SK-N-SH (cell line): ENCODE measurements at regions not wholly inside any gene's neighbourhood (a gene's known extent, or its start where the extent isn't known, plus 50 kb on each side); places are given as distances from the start of the nearest gene placed in this dataset.

ENCODE experiments used
- CTCF ChIA-PET: fragments of 300-600, 350-600 bp; formaldehyde crosslinking; extraction: SDS; loops from one replicate; lab custom pipeline; 2021; lab: Yijun Ruan, JAX
- POLR2A ChIA-PET: fragments of 350-600 bp; sonication (Branson Sonifier 250); formaldehyde crosslinking; extraction: SDS; loops from one replicate; lab custom pipeline; 2020; ENCODE audit warnings: antibody characterized with exemption, inconsistent platforms; lab: Yijun Ruan, JAX
- DNase-seq: peaks from one replicate; pipeline ENCODE4 v3.0.0; 2012
- H2AFZ ChIP-seq: fragments of 200-600 bp; sonication (generic); 2 replicates; pipeline ENCODE4 v1.8.1; 2016; ENCODE audit warnings: antibody characterized with exemption, mild to moderate bottlenecking, low read depth
- H3F3A ChIP-seq: fragments of 200-600 bp; sonication (generic); replicated peaks from 2 replicates; pipeline ENCODE3; 2016; ENCODE audit warnings: antibody characterized with exemption, mild to moderate bottlenecking; ENCODE audit not compliant: insufficient read depth
- H3K27ac ChIP-seq, 2 experiments: fragments of 200-500 bp in 1 of 2; fragments of 200-600 bp in 1 of 2; sonication (Bioruptor generic) in 1 of 2; sonication (generic), shearing (Covaris generic) in 1 of 2; 2 replicates each; pipeline versions ENCODE4 v1.5.1 to v1.6.1; 2014 to 2016; ENCODE audit warnings: low read depth in 2 of 2, inconsistent platforms in 1 of 2, low read length in 1 of 2, mild to moderate bottlenecking in 1 of 2, mixed read lengths in 1 of 2
- H3K27me3 ChIP-seq: fragments of 200-600 bp; sonication (generic), shearing (Covaris generic); 2 replicates; pipeline ENCODE4 v1.6.1; 2016; ENCODE audit warnings: mixed run types; ENCODE audit not compliant: insufficient read depth
- H3K36me3 ChIP-seq, 2 experiments: fragments of 200-500 bp in 1 of 2; fragments of 200-600 bp in 1 of 2; sonication (Bioruptor generic) in 1 of 2; sonication (generic) in 1 of 2; replicated peaks in 1 of 2; 2 replicates each; pipeline versions ENCODE3 to v1.5.1; 2014 to 2016; ENCODE audit warnings: low read length in 1 of 2, mild to moderate bottlenecking in 1 of 2; ENCODE audit not compliant: insufficient read depth in 2 of 2, control insufficient read depth in 1 of 2
- H3K4me1 ChIP-seq, 2 experiments: fragments of 200-500 bp in 1 of 2; fragments of 200-600 bp in 1 of 2; sonication (Bioruptor generic) in 1 of 2; sonication (generic), shearing (Covaris generic) in 1 of 2; 2 replicates each; pipeline versions ENCODE4 v1.5.1 to v1.6.1; 2014 to 2016; ENCODE audit warnings: low read depth in 1 of 2, low read length in 1 of 2, mixed run types in 1 of 2; ENCODE audit not compliant: insufficient read depth in 2 of 2, control insufficient read depth in 1 of 2
- H3K4me2 ChIP-seq: fragments of 200-600 bp; sonication (generic), shearing (Covaris generic); 2 replicates; pipeline ENCODE4 v1.6.1; 2017; ENCODE audit warnings: mixed run types
- H3K4me3 ChIP-seq, 2 experiments: fragments of 200-500 bp in 1 of 2; fragments of 200-600 bp in 1 of 2; sonication (Bioruptor generic) in 1 of 2; sonication (generic), shearing (Covaris generic) in 1 of 2; 2 replicates each; pipeline versions ENCODE4 v1.5.1 to v1.8.1; 2014 to 2016; ENCODE audit warnings: low read depth in 2 of 2, inconsistent platforms in 1 of 2, low read length in 1 of 2, mild to moderate bottlenecking in 1 of 2, mixed read lengths in 1 of 2, moderate library complexity in 1 of 2
- H3K79me2 ChIP-seq: fragments of 200-600 bp; sonication (generic); 2 replicates; pipeline ENCODE4 v1.8.1; 2017; ENCODE audit warnings: mild to moderate bottlenecking; ENCODE audit not compliant: insufficient read depth
- H3K9ac ChIP-seq: fragments of 200-600 bp; sonication (generic); 2 replicates; pipeline ENCODE4 v1.6.1; 2017; ENCODE audit warnings: mixed run types
- H3K9me2 ChIP-seq: fragments of 200-600 bp; sonication (generic); 2 replicates; pipeline ENCODE4 v1.6.1; 2017; ENCODE audit warnings: mixed run types
- H3K9me3 ChIP-seq: fragments of 200-600 bp; sonication (generic); 2 replicates; pipeline ENCODE4 v1.6.1; 2017; ENCODE audit warnings: mixed run types, mild to moderate bottlenecking, moderate library complexity
- H4K20me1 ChIP-seq: fragments of 200-600 bp; sonication (generic); 2 replicates; pipeline ENCODE4 v1.6.1; 2017; ENCODE audit warnings: mild to moderate bottlenecking, mixed run types; ENCODE audit not compliant: insufficient read depth
- CHD2 ChIP-seq: fragments of 150-350 bp; IDR thresholded peaks from 2 replicates; pipeline ENCODE4 v1.6.1; 2018; ENCODE audit warnings: low read length; ENCODE audit not compliant: partially characterized antibody
- CTCF ChIP-seq: fragments of 200-600 bp; sonication (generic); IDR thresholded peaks from 2 replicates; pipeline ENCODE4 v1.6.1; 2017; ENCODE audit warnings: antibody characterized with exemption, mild to moderate bottlenecking, moderate library complexity
- EP300 ChIP-seq, 2 experiments: IDR thresholded peaks; 2 replicates each; pipeline versions ENCODE4 v1.4.0 to v1.6.1; 2012; ENCODE audit warnings: borderline replicate concordance in 1 of 2, low read depth in 1 of 2, low read length in 1 of 2
- EZH2phosphoT487 ChIP-seq: fragments of 200-600 bp; sonication (generic); IDR thresholded peaks from 2 replicates; pipeline ENCODE4 v1.6.1; 2017; ENCODE audit warnings: low read depth, mixed run types, mild to moderate bottlenecking, antibody characterized with exemption, moderate library complexity, borderline replicate concordance
- FOXJ3 ChIP-seq: sonication (generic); formaldehyde crosslinking; IDR thresholded peaks from 2 replicates; pipeline ENCODE4 v1.5.1; 2020; ENCODE audit warnings: mild to moderate bottlenecking, missing genetic modification reagents
- FOXM1 ChIP-seq: IDR thresholded peaks from 2 replicates; pipeline ENCODE4 v1.4.0; 2012; ENCODE audit warnings: low read depth, mild to moderate bottlenecking
- GABPA ChIP-seq: IDR thresholded peaks from 2 replicates; pipeline ENCODE4 v1.4.0; 2012; ENCODE audit warnings: low read depth, mild to moderate bottlenecking
- GATA2 ChIP-seq: sonication (generic); formaldehyde crosslinking; IDR thresholded peaks from 2 replicates; pipeline ENCODE4 v1.5.0; 2020; ENCODE audit warnings: mild to moderate bottlenecking, missing genetic modification reagents
- IRF3 ChIP-seq: fragments of 150-350 bp; IDR thresholded peaks from 2 replicates; pipeline ENCODE4 v1.6.1; 2016; ENCODE audit warnings: mild to moderate bottlenecking, low read depth, low read length
- MAX ChIP-seq: IDR thresholded peaks from 2 replicates; pipeline ENCODE4 v1.4.0; 2012; ENCODE audit warnings: low read depth
- MEF2A ChIP-seq: IDR thresholded peaks from 2 replicates; pipeline ENCODE4 v1.4.0; 2012; ENCODE audit warnings: low read depth, borderline replicate concordance
- MXI1 ChIP-seq: IDR thresholded peaks from 2 replicates; pipeline ENCODE4 v1.6.1; 2012; ENCODE audit warnings: mild to moderate bottlenecking, low read depth, low read length, improper control_type of control experiment
- NFIC ChIP-seq: IDR thresholded peaks from 2 replicates; pipeline ENCODE4 v1.4.0; 2012; ENCODE audit warnings: borderline replicate concordance
- PBX3 ChIP-seq: IDR thresholded peaks from 2 replicates; pipeline ENCODE4; 2012
- POLR2AphosphoS5 ChIP-seq: IDR thresholded peaks from 2 replicates; pipeline ENCODE4 v1.6.1; 2012; ENCODE audit warnings: low read depth, low read length
- RCOR1 ChIP-seq: fragments of 150-350 bp; IDR thresholded peaks from 2 replicates; pipeline ENCODE4 v1.6.1; 2017; ENCODE audit warnings: antibody characterized with exemption, low read length
- RFX5 ChIP-seq: IDR thresholded peaks from 2 replicates; pipeline ENCODE4 v1.6.1; 2012; ENCODE audit warnings: mild to moderate bottlenecking, improper control_type of control experiment, low read length
- SIN3A ChIP-seq: IDR thresholded peaks from 2 replicates; pipeline ENCODE4 v1.6.1; 2012; ENCODE audit warnings: low read depth, mild to moderate bottlenecking, low read length, moderate library complexity, borderline replicate concordance
- TCF12 ChIP-seq: IDR thresholded peaks from 2 replicates; pipeline ENCODE4 v1.4.0; 2012
- TEAD4 ChIP-seq: IDR thresholded peaks from 2 replicates; pipeline ENCODE4 v1.4.0; 2012; ENCODE audit warnings: mild to moderate bottlenecking, borderline replicate concordance; ENCODE audit not compliant: insufficient read depth
- USF2 ChIP-seq: fragments of 150-350 bp; IDR thresholded peaks from 2 replicates; pipeline ENCODE4 v1.6.1; 2017; ENCODE audit warnings: antibody characterized with exemption, low read length, low read depth, borderline replicate concordance
- YY1 ChIP-seq: IDR thresholded peaks from 2 replicates; pipeline ENCODE4 v1.4.0; 2012; ENCODE audit warnings: low read depth, mild to moderate bottlenecking
- ZBTB33 ChIP-seq: IDR thresholded peaks from 2 replicates; pipeline ENCODE4 v1.4.0; 2012; ENCODE audit warnings: low read depth, borderline replicate concordance

GRCh38 chr3:24704496-24704895 is 209.8 kb upstream of the THRB start (continued):
- no peak for TF ChIP-seq MAX
- TF ChIP-seq GABPA = no peak
- TF ChIP-seq IRF3 = no peak
- no peak for TF ChIP-seq RCOR1
- TF ChIP-seq NFIC = peak; percentile 72
- no peak for TF ChIP-seq USF2
- no peak for TF ChIP-seq RFX5
- TF ChIP-seq MXI1 = no peak
- no peak for TF ChIP-seq SIN3A
- peak; percentile 25; the same call in 1 of the 2 replicates for TF ChIP-seq TCF12
- TF ChIP-seq EZH2phosphoT487 = no peak

- POLR2A ChIA-PET = no interaction called here
These were observed 213.3 kb upstream of the THRB start for GRCh38 chr3:24707936-24708335.

More at GRCh38 chr3:24707936-24708335, 213.3 kb upstream of the THRB start:
- H3K36me3 ChIP-seq = no peaks in the 10 kb centered on the region
- no peak for TF ChIP-seq RCOR1
- TF ChIP-seq NFIC = no peak
- no peak for TF ChIP-seq CTCF
- no peak for TF ChIP-seq ZBTB33
- no peak for TF ChIP-seq FOXM1
- TF ChIP-seq MEF2A = no peak
- TF ChIP-seq CHD2 = no peak
- no peak for TF ChIP-seq GABPA
- TF ChIP-seq YY1 = no peak
- TF ChIP-seq POLR2AphosphoS5 = no peak
- TF ChIP-seq GATA2 (CRISPR knock-in tag) = no peak
- TF ChIP-seq TCF12 = no peak
- TF ChIP-seq EP300 (IDR thresholded peaks at IDR 0.05; ENCODE audit: borderline replicate concordance in 1 of 2, low read depth in 1 of 2, low read length in 1 of 2) = no peak
- TF ChIP-seq PBX3 = no peak
- TF ChIP-seq EZH2phosphoT487 = no peak
- TF ChIP-seq RFX5 = no peak
- no peak for TF ChIP-seq FOXJ3 (CRISPR knock-in tag)
- no peak for TF ChIP-seq TEAD4
- TF ChIP-seq, all 33 proteins: peak for 0
- Histone ChIP-seq H3K9me2 (no peaks in the 10 kb centered on the region), H3K9ac (no peak overlapping the region), H3K79me2 (no peaks in the 10 kb centered on the region), H3K4me2 (no peak overlapping the region), H3K9me3 (no peaks in the 10 kb centered on the region), H2AFZ (no peak overlapping the region), H3K4me3 (no peak overlapping the region), H3F3A (no peaks in the 10 kb centered on the region), H4K20me1 (no peaks in the 10 kb centered on the region), H3K4me1 (no peaks in the 10 kb centered on the region), H3K27me3 (no peaks in the 10 kb centered on the region), H3K27ac (no peak overlapping the region)
- DNase-seq = no peak
- CTCF ChIA-PET = no interaction called here
